Mesendoderm (in vitro differentiated cells): ENCODE measurements at regions not wholly inside any gene's neighbourhood (a gene's known extent, or its start where the extent isn't known, plus 50 kb on each side); places are given as distances from the start of the nearest gene placed in this dataset.

Experiments
- DNase-seq: peaks from one replicate; pipeline ENCODE4 v3.0.0; 2013
- H2AK5ac ChIP-seq: 2 replicates; pipeline ENCODE4 v1.6.1; 2013; ENCODE audit warnings: low read length, inconsistent platforms
- H2BK120ac ChIP-seq: 2 replicates; pipeline ENCODE4 v1.6.1; 2013; ENCODE audit warnings: low read depth, mild to moderate bottlenecking, low read length, moderate library complexity, mixed read lengths
- H2BK15ac ChIP-seq: replicated peaks from 2 replicates; pipeline ENCODE4 v1.6.1; 2013; ENCODE audit warnings: low read depth, mild to moderate bottlenecking, moderate library complexity
- H2BK5ac ChIP-seq: 2 replicates; pipeline ENCODE4 v1.6.1; 2013; ENCODE audit warnings: low read length, inconsistent platforms
- H3K18ac ChIP-seq: 2 replicates; pipeline ENCODE4 v1.6.1; 2013; ENCODE audit warnings: mild to moderate bottlenecking, low read length, mixed read lengths
- H3K23ac ChIP-seq: one replicate; pipeline ENCODE4 v1.6.1; 2013; ENCODE audit warnings: low read length
- H3K27ac ChIP-seq: 2 replicates; pipeline ENCODE4 v1.5.1; 2013; ENCODE audit warnings: low read depth, mild to moderate bottlenecking, inconsistent platforms, low read length, moderate library complexity
- H3K27me3 ChIP-seq: 2 replicates; pipeline ENCODE4 v1.6.1; 2013; ENCODE audit warnings: low read length, control low read depth, mild to moderate bottlenecking, inconsistent platforms; ENCODE audit not compliant: insufficient read depth, poor library complexity
- H3K36me3 ChIP-seq: 2 replicates; pipeline ENCODE4 v1.6.1; 2013; ENCODE audit warnings: low read length, inconsistent platforms; ENCODE audit not compliant: control insufficient read depth, insufficient read depth
- H3K4ac ChIP-seq: one replicate; pipeline ENCODE4 v1.6.1; 2013; ENCODE audit warnings: low read depth, mild to moderate bottlenecking, low read length, moderate library complexity
- H3K4me1 ChIP-seq: 2 replicates; pipeline ENCODE4 v1.6.1; 2013; ENCODE audit warnings: low read depth, low read length, inconsistent platforms; ENCODE audit not compliant: control insufficient read depth
- H3K4me2 ChIP-seq: 2 replicates; pipeline ENCODE4 v1.6.1; 2013; ENCODE audit warnings: low read length
- H3K4me3 ChIP-seq: 2 replicates; pipeline ENCODE4 v1.5.1; 2013; ENCODE audit warnings: mild to moderate bottlenecking, low read length
- H3K56ac ChIP-seq: one replicate; pipeline ENCODE4 v1.6.1; 2013; ENCODE audit warnings: low read length
- H3K79me1 ChIP-seq: 2 replicates; pipeline ENCODE4 v1.6.1; 2013; ENCODE audit warnings: low read length, inconsistent platforms
- H3K79me2 ChIP-seq: 2 replicates; pipeline ENCODE4 v1.6.1; 2013; ENCODE audit warnings: mild to moderate bottlenecking, low read length; ENCODE audit not compliant: control insufficient read depth, insufficient read depth
- H3K9ac ChIP-seq: 2 replicates; pipeline ENCODE4 v1.6.1; 2013; ENCODE audit warnings: low read length, inconsistent platforms
- H4K5ac ChIP-seq: one replicate; pipeline ENCODE4 v1.6.1; 2013; ENCODE audit warnings: low read length
- H4K8ac ChIP-seq: one replicate; pipeline ENCODE4 v1.6.1; 2013; ENCODE audit warnings: low read depth, mild to moderate bottlenecking, control low read depth, low read length, moderate library complexity
- WGBS: extraction: QIAGEN DNeasy Blood & Tissue Kit; methylation state at CpG from one replicate; pipeline ENCODE4 v1.1.7; 2013; ENCODE audit warnings: low lambda C conversion rate, missing lambda C conversion rate; ENCODE audit not compliant: insufficient coverage; ENCODE audit errors: extremely low coverage; 5-methylcytosine and 5-hydroxymethylcytosine counted together

GRCh38 chr17:70702683-70703255 lies 533.4 kb downstream of the KCNJ2 start:
- DNase-seq: no peak
- Histone ChIP-seq H3K4ac (no peak overlapping the region), H2BK120ac (no peak overlapping the region), H3K23ac (no peak overlapping the region), H2BK15ac (no peak overlapping the region), H3K18ac (no peak overlapping the region), H3K56ac (no peak overlapping the region), H2AK5ac (no peak overlapping the region), H3K79me1 (no peaks in the 10 kb centered on the region), H3K4me1 (no peaks in the 10 kb centered on the region), H2BK5ac (no peak overlapping the region), H3K4me2 (no peak overlapping the region), H4K8ac (no peak overlapping the region), H4K5ac (no peak overlapping the region), H3K9ac (no peak overlapping the region), H3K79me2 (no peaks in the 10 kb centered on the region), H3K27ac (no peak overlapping the region), H3K36me3 (no peaks in the 10 kb centered on the region), H3K27me3 (no peaks in the 10 kb centered on the region), H3K4me3 (no peak overlapping the region)
- no CpG with 5 or more reads among the region's 3 CpGs for WGBS

DNA sequence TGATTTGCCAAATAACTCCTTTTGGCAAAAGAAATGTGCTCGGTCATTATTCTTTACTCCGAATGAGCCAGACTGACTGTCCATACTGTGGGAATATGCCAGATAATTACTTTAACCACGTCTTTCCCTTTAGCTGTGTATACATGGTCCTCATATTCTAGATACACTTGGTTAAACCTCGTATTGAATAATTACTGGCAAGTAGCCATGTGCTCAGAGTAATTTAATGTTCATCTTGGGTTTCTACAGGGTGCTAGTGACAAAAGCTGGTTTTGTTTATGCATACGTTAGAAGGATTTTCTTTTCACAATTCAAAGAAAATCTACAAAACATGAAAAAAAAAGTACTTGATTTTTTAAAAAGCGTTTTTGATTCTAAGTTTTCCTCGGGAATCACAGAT lies 540.3 kb downstream of the KCNJ2 start:
- H4K8ac ChIP-seq: no peak overlapping the region
- no peak overlapping the region for H2BK5ac ChIP-seq
- H4K5ac ChIP-seq: no peak overlapping the region
- H3K79me1 ChIP-seq: no peaks in the 10 kb centered on the region
- H3K4me1 ChIP-seq: no peaks in the 10 kb centered on the region
- H3K9ac ChIP-seq: no peak overlapping the region
- H3K79me2 ChIP-seq: no peaks in the 10 kb centered on the region
- H3K23ac ChIP-seq: no peak overlapping the region
- no peak overlapping the region for H3K4ac ChIP-seq
- no peaks in the 10 kb centered on the region for H3K36me3 ChIP-seq
- H3K27me3 ChIP-seq: no peaks in the 10 kb centered on the region
- H3K4me2 ChIP-seq: no peak overlapping the region
- H2BK15ac ChIP-seq: no peak overlapping the region
- no peak overlapping the region for H3K56ac ChIP-seq
- no peak overlapping the region for H3K4me3 ChIP-seq
- H3K27ac ChIP-seq: no peak overlapping the region
- H3K18ac ChIP-seq: no peak overlapping the region
- no CpG with 5 or more reads among the region's 7 CpGs for WGBS
- no peak overlapping the region for H2BK120ac ChIP-seq
- no peak overlapping the region for H2AK5ac ChIP-seq
- DNase-seq: no peak

DNA sequence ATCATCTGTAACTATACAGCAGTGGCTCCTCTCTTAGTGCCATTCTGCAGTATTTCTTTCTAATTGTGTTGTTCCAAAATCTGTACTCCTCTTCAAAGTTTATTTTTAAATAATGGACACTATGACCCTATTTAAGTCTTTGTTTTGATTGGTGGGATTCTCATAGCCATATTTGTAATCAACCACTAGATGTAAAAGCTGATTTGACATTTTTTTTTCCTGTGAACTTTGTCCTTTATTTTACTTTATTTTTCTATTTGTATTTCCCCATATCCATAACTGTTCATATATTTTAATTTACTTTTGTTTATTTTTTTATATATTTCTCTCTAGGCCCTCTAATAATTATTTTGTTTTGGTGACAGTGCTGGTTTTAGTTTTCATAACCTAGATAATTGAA lies 544.4 kb downstream of the KCNJ2 start:
- no peaks in the 10 kb centered on the region for H3K79me2 ChIP-seq
- H3K18ac ChIP-seq: no peak overlapping the region
- no peaks in the 10 kb centered on the region for H3K4me1 ChIP-seq
- no peak overlapping the region for H3K4me2 ChIP-seq
- no peak overlapping the region for H2AK5ac ChIP-seq
- no peaks in the 10 kb centered on the region for H3K36me3 ChIP-seq
- H4K5ac ChIP-seq: no peak overlapping the region
- no peak overlapping the region for H3K56ac ChIP-seq
- H3K27me3 ChIP-seq: no peaks in the 10 kb centered on the region
- H3K27ac ChIP-seq: no peak overlapping the region
- H2BK120ac ChIP-seq: no peak overlapping the region
- H2BK5ac ChIP-seq: no peak overlapping the region
- no peak overlapping the region for H3K9ac ChIP-seq
- H3K79me1 ChIP-seq: no peaks in the 10 kb centered on the region
- DNase-seq: no peak
- no peak overlapping the region for H3K4ac ChIP-seq
- H2BK15ac ChIP-seq: no peak overlapping the region
- no peak overlapping the region for H3K4me3 ChIP-seq
- no peak overlapping the region for H3K23ac ChIP-seq
- H4K8ac ChIP-seq: no peak overlapping the region

- no CpG with 5 or more reads among the region's 3 CpGs for WGBS
Observed at GRCh38 chr17:70716551-70716950, 547.2 kb downstream of the KCNJ2 start.

DNA sequence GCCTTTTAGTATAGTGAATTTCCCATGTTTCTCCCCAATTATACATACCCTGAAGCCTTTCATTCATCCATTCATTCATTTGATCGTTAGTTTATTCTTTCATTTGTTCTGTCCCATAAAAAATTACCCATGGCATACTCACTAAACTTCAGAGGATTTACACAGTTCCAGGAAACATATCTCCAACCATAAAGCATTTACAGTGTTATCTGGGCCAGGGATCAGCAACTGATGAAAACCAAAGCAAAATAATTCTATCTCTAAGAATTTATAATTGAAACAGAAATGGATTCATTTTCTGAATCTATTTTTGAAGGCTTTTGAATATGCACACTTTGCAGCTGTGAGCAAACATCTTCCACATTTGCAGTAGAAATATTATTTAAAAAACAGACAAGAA lies 547.7 kb downstream of the KCNJ2 start:
- no peaks in the 10 kb centered on the region for H3K79me1 ChIP-seq
- no CpG with 5 or more reads among the region's 1 CpG for WGBS
- H2BK120ac ChIP-seq: no peak overlapping the region
- H4K8ac ChIP-seq: no peak overlapping the region
- H3K4me2 ChIP-seq: no peak overlapping the region
- no peak overlapping the region for H2BK5ac ChIP-seq
- H3K4ac ChIP-seq: no peak overlapping the region
- no peaks in the 10 kb centered on the region for H3K4me1 ChIP-seq
- H3K27ac ChIP-seq: no peak overlapping the region
- no peaks in the 10 kb centered on the region for H3K79me2 ChIP-seq
- H3K9ac ChIP-seq: no peak overlapping the region
- no peak for DNase-seq
- no peak overlapping the region for H2AK5ac ChIP-seq
- H4K5ac ChIP-seq: no peak overlapping the region
- no peak overlapping the region for H3K18ac ChIP-seq
- H2BK15ac ChIP-seq: no peak overlapping the region
- H3K4me3 ChIP-seq: no peak overlapping the region
- H3K56ac ChIP-seq: no peak overlapping the region
- H3K27me3 ChIP-seq: no peaks in the 10 kb centered on the region
- H3K23ac ChIP-seq: no peak overlapping the region
- no peaks in the 10 kb centered on the region for H3K36me3 ChIP-seq

More at GRCh38 chr17:70716551-70716950, 547.2 kb downstream of the KCNJ2 start:
- no peak overlapping the region for H4K8ac ChIP-seq
- no peak overlapping the region for H3K56ac ChIP-seq
- H3K4me1 ChIP-seq: no peaks in the 10 kb centered on the region
- H3K27ac ChIP-seq: no peak overlapping the region
- no peak overlapping the region for H2BK5ac ChIP-seq
- no peaks in the 10 kb centered on the region for H3K36me3 ChIP-seq
- no peak overlapping the region for H2AK5ac ChIP-seq
- H3K4me2 ChIP-seq: no peak overlapping the region
- DNase-seq: no peak
- H2BK15ac ChIP-seq: no peak overlapping the region
- no peak overlapping the region for H3K4ac ChIP-seq
- H3K23ac ChIP-seq: no peak overlapping the region
- H3K27me3 ChIP-seq: no peaks in the 10 kb centered on the region
- no peak overlapping the region for H3K9ac ChIP-seq
- H3K79me1 ChIP-seq: no peaks in the 10 kb centered on the region
- no peak overlapping the region for H3K18ac ChIP-seq
- no peaks in the 10 kb centered on the region for H3K79me2 ChIP-seq
- no peak overlapping the region for H4K5ac ChIP-seq
- no peak overlapping the region for H3K4me3 ChIP-seq
- H2BK120ac ChIP-seq: no peak overlapping the region

GRCh38 chr17:70736375-70736957 lies 567.1 kb downstream of the KCNJ2 start:
- Histone ChIP-seq H3K4me3 (no peak overlapping the region), H2BK5ac (no peak overlapping the region), H3K18ac (no peak overlapping the region), H2BK15ac (no peak overlapping the region), H3K79me2 (no peaks in the 10 kb centered on the region), H3K27ac (no peak overlapping the region), H3K27me3 (no peaks in the 10 kb centered on the region), H3K56ac (no peak overlapping the region), H3K4me2 (no peak overlapping the region), H3K79me1 (no peaks in the 10 kb centered on the region), H3K4ac (no peak overlapping the region), H4K5ac (no peak overlapping the region), H3K23ac (no peak overlapping the region), H3K9ac (no peak overlapping the region), H4K8ac (no peak overlapping the region), H2BK120ac (no peak overlapping the region), H3K4me1 (no peaks in the 10 kb centered on the region), H2AK5ac (no peak overlapping the region), H3K36me3 (no peaks in the 10 kb centered on the region)
- no CpG with 5 or more reads among the region's 4 CpGs for WGBS
- no peak for DNase-seq
